ENCODE measurements at regions not wholly inside any gene's neighbourhood (a gene's known extent, or its start where the extent isn't known, plus 50 kb on each side); places are given as distances from the start of the nearest gene placed in this dataset.

- no peak overlapping the region for H4K8ac ChIP-seq (ENCODE audit: extremely low read depth, insufficient read depth, low read length)
- no peak overlapping the region for H2AK5ac ChIP-seq (ENCODE audit: low read depth, low read length)
- no peak overlapping the region for H3K23ac ChIP-seq (ENCODE audit: insufficient read length)
- H3K36me3 ChIP-seq (ENCODE audit: control insufficient read depth in 2 of 4, insufficient read depth in 4 of 4, low read length in 3 of 4), result no peaks in the 10 kb centered on the region
- no peak overlapping the region for H2BK120ac ChIP-seq (replicated peaks; ENCODE audit: low read depth, low read length)
- peaks cover 0 to 9% (median 3%) of the 10 kb centered on the region in 4 experiments; a peak in 4 of 7 replicates for H3K4me1 ChIP-seq (replicated peaks in 1 of 4; ENCODE audit: control insufficient read depth in 3 of 4, insufficient read depth in 4 of 4, low read length in 3 of 4)
- H3K4me3 ChIP-seq (ENCODE audit: extremely low read depth in 1 of 4, insufficient read depth in 2 of 4, low read depth in 3 of 4, low read length in 4 of 4), result no peak overlapping the region
- H3K27me3 ChIP-seq (replicated peaks in 1 of 4; ENCODE audit: control insufficient read depth in 3 of 4, extremely low read depth in 1 of 4, insufficient read depth in 3 of 4, low read length in 3 of 4), result no peaks in the 10 kb centered on the region
- no peak overlapping the region for H3K18ac ChIP-seq (ENCODE audit: extremely low read depth, low read length)
- H3K9ac ChIP-seq (replicated peaks in 1 of 4; ENCODE audit: extremely low read depth in 1 of 4, low read depth in 3 of 4, low read length in 3 of 4), result no peak overlapping the region
- no peak overlapping the region for H4K91ac ChIP-seq (replicated peaks; ENCODE audit: insufficient read length, low read length)
- no peak overlapping the region for H2BK15ac ChIP-seq (ENCODE audit: low read length)
- no peak overlapping the region for H3K4me2 ChIP-seq (ENCODE audit: insufficient read depth in 1 of 2, low read depth in 2 of 2, low read length in 2 of 2)
- peaks cover 0 to 2% of the 10 kb centered on the region in 2 experiments; a peak in 2 of 4 replicates for H3K9me3 ChIP-seq (ENCODE audit: insufficient read depth in 2 of 2, low read depth in 1 of 2, low read length in 1 of 2)
- H3K4ac ChIP-seq (replicated peaks; ENCODE audit: insufficient read length, low read depth, low read length), result no peak overlapping the region
- no peak overlapping the region for H3K14ac ChIP-seq (ENCODE audit: insufficient read length)
- H3K23me2 ChIP-seq (ENCODE audit: low read depth, low read length), result no peaks in the 10 kb centered on the region
- POLR2A ChIA-PET (ENCODE audit: partially characterized antibody), result no interaction called here
- no peak for DNase-seq (ENCODE audit: low read depth in 1 of 2, low spot score in 2 of 2)
- no peak overlapping the region for H3K56ac ChIP-seq (replicated peaks; ENCODE audit: insufficient read length, low read depth, low read length)
- no peak overlapping the region for H2AFZ ChIP-seq (ENCODE audit: low read length)
- no peaks in the 10 kb centered on the region for H3K79me2 ChIP-seq (ENCODE audit: control insufficient read depth in 1 of 2, insufficient read depth in 2 of 2, low read length in 2 of 2)
- H2BK12ac ChIP-seq (ENCODE audit: low read depth, low read length), result no peak overlapping the region
- no peak for FAIRE-seq
- H4K5ac ChIP-seq (ENCODE audit: insufficient read length, low read depth, low read length), result no peak overlapping the region
- no peak overlapping the region for H2BK20ac ChIP-seq (ENCODE audit: low read length)
- no peak overlapping the region for H2BK5ac ChIP-seq (ENCODE audit: low read depth, low read length)
- 90% methylated on average over 4 of the region's 4 CpGs; no CpG with 5 or more reads in 1 of the 2 experiments for WGBS, 2 experiments (ENCODE audit: extremely low coverage in 1 of 2, insufficient coverage in 1 of 2, insufficient read length in 1 of 2, insufficient replicate concordance in 2 of 2, low coverage in 1 of 2, low lambda C conversion rate in 2 of 2, missing lambda C conversion rate in 1 of 2)
- H4K20me1 ChIP-seq (replicated peaks in 1 of 2; ENCODE audit: control insufficient read depth in 1 of 2, insufficient read depth in 2 of 2, low read length in 2 of 2), result no peaks in the 10 kb centered on the region
- H3K27ac ChIP-seq (ENCODE audit: low read depth, low read length), result no peak overlapping the region
- no peaks in the 10 kb centered on the region for H3K79me1 ChIP-seq (ENCODE audit: low read depth, low read length)
- CTCF ChIA-PET (ENCODE audit: partially characterized antibody), result no interaction called here
- TF ChIP-seq CTBP2 (IDR thresholded peaks at IDR 0.05; ENCODE audit: borderline replicate concordance, insufficient read depth, insufficient read length, low read length), result no peak
- TF ChIP-seq JUN (IDR thresholded peaks at IDR 0.05; ENCODE audit: low read depth, low read length), result no peak
- TF ChIP-seq SUZ12 (IDR thresholded peaks at IDR 0.05; ENCODE audit: low read length), result no peak
- TF ChIP-seq EP300 (IDR thresholded peaks at IDR 0.05; ENCODE audit: borderline replicate concordance in 1 of 2, low read depth in 2 of 2, low read length in 2 of 2), result no peak
- no peak for TF ChIP-seq KDM5A (IDR thresholded peaks at IDR 0.05; ENCODE audit: low read length)
- no peak for TF ChIP-seq TBP (IDR thresholded peaks at IDR 0.05; ENCODE audit: low read depth, low read length)
- TF ChIP-seq ATF3 (IDR thresholded peaks at IDR 0.05; ENCODE audit: insufficient read depth, low read depth, low read length), result no peak
Observed at GRCh38 chr20:60437418-60437817, 479.2 kb downstream of the CDH26 start.

Measured in H1 (cell line).